ENCODE measurements at regions not wholly inside any gene's neighbourhood (a gene's known extent, or its start where the extent isn't known, plus 50 kb on each side); places are given as distances from the start of the nearest gene placed in this dataset.

DNA sequence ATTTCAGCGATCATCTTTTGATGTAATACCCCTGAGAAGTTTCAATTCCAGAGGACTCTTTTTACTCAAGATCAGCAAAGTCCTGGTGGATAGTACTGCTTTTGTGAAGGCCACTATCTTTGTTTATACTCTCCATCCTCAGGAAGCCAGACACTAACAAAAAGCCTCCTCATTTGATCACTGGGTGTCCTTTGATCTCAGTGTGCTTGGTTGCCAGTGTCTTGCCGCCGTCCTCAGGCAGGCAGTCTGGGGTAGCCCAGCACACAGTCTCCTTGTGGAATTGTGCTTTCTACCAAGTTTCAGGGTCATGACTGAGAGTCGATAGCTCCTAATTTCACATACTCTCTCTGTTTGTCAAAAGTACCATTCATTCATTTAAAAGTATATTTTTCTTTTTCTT is 762.2 kb downstream of the EFNB2 start:
- H3K36me3 Mint-ChIP-seq, result no peaks in the 10 kb centered on the region
- peaks cover 0 to under 1% of the 10 kb centered on the region in 2 donors for H3K9me3 Mint-ChIP-seq
- ATAC-seq (no peak), DNase-seq (ENCODE audit: low spot score in 2 of 2) (no peak)
- H3K27ac Mint-ChIP-seq, result no peak overlapping the region

DNA sequence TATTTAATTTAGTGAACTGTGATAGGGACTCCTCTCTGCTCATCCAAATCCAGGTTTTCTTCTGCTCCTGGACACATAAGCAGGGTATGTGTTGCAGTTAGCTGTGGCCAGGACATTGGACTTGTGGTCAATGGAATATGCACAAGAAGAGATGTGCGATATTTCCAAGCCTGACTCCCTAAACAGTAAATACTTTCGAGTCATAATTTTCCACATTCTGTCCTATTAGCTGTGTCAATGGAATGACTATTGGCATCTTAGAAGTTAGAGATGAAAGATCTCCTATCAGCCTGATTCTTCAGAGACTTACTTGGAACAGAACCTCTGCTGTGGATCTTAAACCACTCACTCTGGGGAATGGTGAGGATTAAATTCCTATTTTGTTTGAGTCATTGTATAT is 771.0 kb downstream of the EFNB2 start:
- no peak overlapping the region for H3K27ac Mint-ChIP-seq
- ATAC-seq (no peak), DNase-seq (ENCODE audit: low spot score in 2 of 2) (no peak)
- H3K36me3 Mint-ChIP-seq, result no peaks in the 10 kb centered on the region
- H3K9me3 Mint-ChIP-seq, result peaks cover 4 to 15% of the 10 kb centered on the region in 2 donors

DNA sequence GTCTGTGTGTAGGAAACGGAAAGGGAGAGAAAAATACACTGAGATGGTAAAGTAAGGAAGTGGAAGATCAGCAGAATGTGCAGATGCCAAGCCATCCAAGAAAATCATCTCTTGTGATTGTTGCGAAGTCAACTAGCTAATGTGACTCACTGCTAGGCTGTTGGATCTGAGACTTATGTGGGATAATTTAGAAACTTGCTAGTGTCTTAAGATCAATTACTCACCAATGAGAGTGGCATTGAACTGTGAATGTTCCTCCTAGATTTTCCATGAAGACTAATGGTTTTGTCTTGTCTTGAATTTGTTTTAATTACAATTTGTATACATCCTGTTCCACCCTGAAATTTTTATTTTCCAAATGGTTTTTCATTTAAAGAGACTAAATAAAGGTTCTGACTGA is 771.6 kb downstream of the EFNB2 start:
- peaks cover 4 to 15% of the 10 kb centered on the region in 2 donors for H3K9me3 Mint-ChIP-seq
- no peaks in the 10 kb centered on the region for H3K36me3 Mint-ChIP-seq
- no peak overlapping the region for H3K27ac Mint-ChIP-seq
- ATAC-seq (no peak), DNase-seq (ENCODE audit: low spot score in 2 of 2) (no peak)

DNA sequence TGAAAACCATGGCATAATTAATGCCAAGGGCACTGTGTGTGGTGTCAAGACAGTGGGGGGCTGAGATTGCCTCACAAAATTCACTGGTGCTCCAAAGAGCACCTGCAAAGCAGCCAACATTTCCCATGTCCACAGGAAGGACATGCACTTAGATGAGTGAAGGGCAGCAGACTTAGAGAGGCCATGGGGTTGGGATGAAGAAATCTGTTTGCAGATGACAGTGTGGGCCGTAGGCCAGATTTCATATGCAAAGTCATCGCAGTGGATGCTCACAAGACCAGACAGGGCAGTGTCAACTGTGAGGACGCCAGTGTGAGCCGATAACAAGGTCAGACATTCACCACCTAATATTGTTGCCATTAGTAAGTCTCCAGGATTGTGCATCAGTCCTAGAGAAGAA is 773.4 kb downstream of the EFNB2 start:
- peaks cover 4 to 7% of the 10 kb centered on the region in 2 donors for H3K9me3 Mint-ChIP-seq
- DNase-seq (ENCODE audit: low spot score in 2 of 2) (no peak), ATAC-seq (no peak)
- H3K27ac Mint-ChIP-seq, result no peak overlapping the region
- H3K36me3 Mint-ChIP-seq, result no peaks in the 10 kb centered on the region

DNA sequence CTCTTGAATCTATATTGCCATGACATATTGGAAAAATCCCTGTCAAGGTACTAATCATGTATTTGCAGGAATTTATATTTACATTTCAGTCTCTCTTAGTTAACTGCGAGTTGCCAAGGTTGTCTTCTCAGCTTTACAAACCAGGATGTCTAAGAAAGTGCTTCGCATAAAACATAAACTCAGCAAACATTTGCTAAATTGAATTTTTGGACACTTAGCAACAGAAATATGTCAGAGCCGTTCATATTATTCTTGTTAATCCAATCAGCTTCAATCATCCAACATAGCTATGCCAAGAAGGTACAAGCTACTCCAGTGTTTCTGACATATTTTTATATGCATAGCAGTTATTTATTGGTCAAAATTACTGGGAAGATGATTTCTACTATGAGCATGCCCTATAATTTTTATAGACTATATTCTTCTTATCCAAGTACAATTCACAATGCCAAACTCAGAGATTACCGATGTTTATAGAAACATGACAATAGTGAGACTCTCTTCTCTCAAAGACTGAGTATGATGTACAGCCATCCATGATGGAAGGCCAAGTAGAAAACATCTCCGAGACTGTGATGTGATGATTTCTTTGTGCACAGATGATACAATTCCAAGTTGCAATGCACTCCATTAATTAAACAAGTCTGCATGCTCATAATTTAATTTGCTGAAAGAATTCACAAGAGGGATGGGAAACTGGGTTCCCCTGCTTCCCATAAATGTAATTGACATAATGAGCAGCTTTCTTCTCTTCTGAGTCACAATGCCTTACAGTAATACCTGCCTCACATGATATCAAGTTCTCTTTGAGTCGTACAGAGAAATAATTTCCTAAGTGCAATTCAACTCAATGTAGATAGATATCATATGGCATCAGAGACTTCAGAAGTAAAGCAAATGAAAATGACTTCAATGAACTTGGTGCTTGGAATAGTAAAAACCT is 776.3 kb downstream of the EFNB2 start:
- peaks cover 0 to 7% of the 10 kb centered on the region in 2 donors for H3K9me3 Mint-ChIP-seq
- no peak overlapping the region for H3K27ac Mint-ChIP-seq
- DNase-seq (ENCODE audit: low spot score in 2 of 2) (no peak), ATAC-seq (no peak)
- H3K36me3 Mint-ChIP-seq, result no peaks in the 10 kb centered on the region

DNA sequence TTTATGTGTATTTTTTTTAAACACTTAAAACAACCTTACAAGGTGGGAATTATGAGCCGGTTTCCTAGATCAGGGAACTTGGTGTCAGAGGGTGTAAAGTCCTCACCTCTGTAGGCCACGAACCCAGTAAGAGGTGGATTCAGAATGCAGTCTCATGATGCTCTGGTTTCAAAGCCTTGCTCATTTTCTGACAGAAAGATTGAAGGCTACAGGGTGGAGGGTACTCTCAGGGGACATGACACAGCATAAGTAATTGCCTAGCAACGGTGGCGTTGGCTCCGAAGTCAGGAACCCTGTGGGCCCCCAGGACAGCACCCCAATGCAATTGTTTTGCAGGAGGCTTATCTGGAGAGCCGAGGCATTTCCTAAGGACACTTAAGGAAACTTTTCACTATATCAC is 794.7 kb downstream of the EFNB2 start:
- no peak for DNase-seq (ENCODE audit: low spot score in 2 of 2)
- ATAC-seq, result no peak
- Mint-ChIP-seq H3K9me3 (peaks cover 0 to 9% of the 10 kb centered on the region in 2 donors), H3K27ac (no peak overlapping the region), H3K36me3 (no peaks in the 10 kb centered on the region)

DNA sequence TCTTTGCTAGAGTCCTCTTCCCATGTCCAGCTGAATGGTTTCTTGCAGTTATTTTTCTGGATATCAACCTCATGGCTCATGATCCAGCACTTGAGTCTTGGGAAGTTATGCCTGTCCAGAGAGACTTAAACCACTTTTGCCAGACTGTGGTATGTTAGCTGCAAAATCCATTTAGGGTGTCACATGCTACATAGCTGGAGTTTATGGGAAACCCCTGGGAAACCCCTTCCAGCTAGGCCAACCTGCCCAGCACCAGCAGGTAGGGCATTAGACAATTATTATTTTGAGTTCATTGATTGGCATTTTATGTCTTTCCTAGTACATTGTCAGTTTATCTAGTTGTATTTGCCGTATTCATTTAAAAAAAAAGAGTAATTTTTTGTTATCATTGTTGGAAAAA is 797.8 kb downstream of the EFNB2 start:
- Mint-ChIP-seq H3K27ac (no peak overlapping the region), H3K36me3 (no peaks in the 10 kb centered on the region), H3K9me3 (peaks cover 2 to 5% of the 10 kb centered on the region in 2 donors)
- ATAC-seq (no peak), DNase-seq (ENCODE audit: low spot score in 2 of 2) (no peak)

DNA sequence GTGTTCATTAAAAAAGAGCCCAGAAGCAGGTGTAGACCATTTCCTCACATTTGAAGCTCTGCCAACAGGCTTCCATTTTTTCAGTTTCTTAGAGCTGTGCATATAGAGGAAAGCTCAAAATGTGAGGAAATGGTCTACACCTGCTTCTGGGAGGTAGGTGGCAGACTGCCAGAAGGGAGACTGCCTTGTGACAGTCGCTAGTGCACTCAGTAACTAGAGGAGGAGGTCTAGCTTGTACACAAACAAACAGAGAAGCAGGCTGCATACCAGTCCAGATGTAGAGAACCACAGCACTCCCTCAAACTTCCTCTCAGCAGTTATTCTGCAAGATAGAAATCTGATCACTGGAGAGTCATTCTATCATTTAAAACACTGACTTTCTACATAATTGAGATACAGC is 800.2 kb downstream of the EFNB2 start:
- Mint-ChIP-seq H3K36me3 (no peaks in the 10 kb centered on the region), H3K27ac (no peak overlapping the region), H3K9me3 (peaks cover 2 to 5% of the 10 kb centered on the region in 2 donors)
- DNase-seq (ENCODE audit: low spot score in 2 of 2), result no peak
- no peak for ATAC-seq

DNA sequence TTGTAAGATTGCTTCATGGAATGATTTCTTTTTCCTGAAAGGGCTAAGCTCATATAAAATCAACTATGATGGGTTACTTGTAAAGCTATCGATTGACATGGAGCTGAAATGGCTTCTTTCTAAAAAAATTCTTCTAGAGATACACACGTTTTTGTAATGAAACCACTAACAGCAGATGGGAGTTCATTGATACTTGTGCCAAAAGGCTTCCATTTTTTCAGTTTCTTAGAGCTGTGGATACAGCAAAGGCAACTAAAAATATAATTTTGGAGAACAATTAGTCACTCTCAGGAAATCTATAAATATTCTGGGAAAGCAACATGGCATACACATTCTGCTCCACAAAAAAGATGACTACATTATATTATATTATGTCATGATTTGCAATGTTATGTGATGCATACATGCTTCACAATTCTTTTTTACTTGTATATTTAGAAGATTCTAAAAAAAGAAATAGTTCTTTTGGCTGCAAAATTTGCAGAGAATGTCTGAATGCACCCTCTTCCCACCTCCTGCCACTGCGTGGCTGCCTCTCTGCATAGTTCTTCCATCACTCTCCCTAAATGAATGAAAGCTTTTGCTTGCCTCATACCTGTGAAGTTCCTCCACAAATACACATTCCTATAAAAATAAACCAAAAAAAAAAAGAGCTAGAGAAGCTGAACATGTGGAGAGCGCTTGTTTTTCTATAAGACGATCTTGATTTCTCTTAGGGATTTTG is 802.5 kb downstream of the EFNB2 start:
- Mint-ChIP-seq H3K9me3 (peaks cover 0 to 2% of the 10 kb centered on the region in 2 donors), H3K27ac (no peak overlapping the region), H3K36me3 (no peaks in the 10 kb centered on the region)
- DNase-seq (ENCODE audit: low spot score in 2 of 2), result no peak
- ATAC-seq, result no peak

DNA sequence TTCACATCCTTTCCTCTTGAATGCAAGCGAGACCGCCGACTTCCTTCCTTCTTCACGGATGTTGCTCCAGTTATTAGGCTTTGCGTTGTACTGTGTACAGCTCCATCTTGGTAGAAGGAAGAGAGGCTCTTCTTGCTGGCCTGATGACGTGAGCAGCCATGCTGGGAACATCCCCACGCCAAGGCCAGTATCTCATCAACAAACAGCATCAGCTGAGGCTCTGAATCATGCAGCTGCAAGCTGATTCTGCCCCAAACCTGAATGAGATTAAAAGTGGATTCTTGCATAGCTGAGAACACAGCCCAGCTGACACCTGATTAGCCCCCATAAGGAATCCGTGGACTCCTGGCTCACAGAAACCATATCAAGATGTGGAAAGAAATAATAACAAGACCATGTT is 809.6 kb downstream of the EFNB2 start:
- ATAC-seq (no peak), DNase-seq (ENCODE audit: low spot score in 2 of 2) (no peak)
- Mint-ChIP-seq H3K27ac (no peak overlapping the region), H3K9me3 (peaks cover 0 to 3% of the 10 kb centered on the region in 2 donors), H3K36me3 (no peaks in the 10 kb centered on the region)

DNA sequence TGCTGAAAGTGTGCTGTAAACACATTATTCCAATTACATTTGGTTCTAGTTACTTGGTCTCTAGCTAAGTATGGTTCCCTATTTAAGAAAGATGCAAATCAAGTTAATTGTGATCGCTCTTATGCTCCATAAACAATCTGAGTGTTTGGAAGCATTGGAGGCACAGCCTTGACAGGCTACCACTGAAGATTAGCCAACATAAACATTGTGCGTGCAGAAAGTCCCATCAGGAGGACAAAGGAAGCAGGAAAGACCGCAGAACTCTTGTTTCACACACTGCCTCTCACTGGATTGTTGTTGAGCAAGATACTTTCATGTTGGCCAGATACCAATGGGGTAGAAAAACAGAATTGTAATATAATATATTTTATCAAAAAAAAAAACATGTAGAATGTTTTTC is 814.4 kb downstream of the EFNB2 start:
- H3K27ac Mint-ChIP-seq, result no peak overlapping the region

DNA sequence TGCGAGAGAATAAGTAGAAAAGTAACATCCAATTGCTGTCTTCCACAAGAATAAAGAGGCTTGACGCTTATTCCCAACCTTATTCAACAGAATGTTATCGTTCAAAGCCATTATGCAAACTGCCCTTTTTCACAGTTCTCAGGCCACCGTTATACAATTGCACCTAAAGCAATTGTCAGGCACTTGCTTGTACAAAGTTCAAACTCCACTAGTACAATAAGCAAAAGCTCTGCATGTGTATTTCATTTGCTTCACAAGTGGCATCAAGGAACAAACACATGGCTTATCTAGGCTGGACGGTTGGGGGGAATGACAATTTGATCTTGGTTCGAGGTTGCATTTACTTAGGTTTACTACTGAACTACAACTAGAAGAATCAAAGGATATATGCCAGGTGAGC is 815.6 kb downstream of the EFNB2 start:
- Mint-ChIP-seq H3K36me3 (no peaks in the 10 kb centered on the region), H3K9me3 (no peaks in the 10 kb centered on the region), H3K27ac (no peak overlapping the region)
- ATAC-seq (no peak), DNase-seq (ENCODE audit: low spot score in 2 of 2) (no peak)

More for the DNA sequence above, 814.4 kb downstream of the EFNB2 start:
- ATAC-seq (no peak), DNase-seq (ENCODE audit: low spot score in 2 of 2) (no peak)
- no peaks in the 10 kb centered on the region for H3K9me3 Mint-ChIP-seq
- no peaks in the 10 kb centered on the region for H3K36me3 Mint-ChIP-seq

DNA sequence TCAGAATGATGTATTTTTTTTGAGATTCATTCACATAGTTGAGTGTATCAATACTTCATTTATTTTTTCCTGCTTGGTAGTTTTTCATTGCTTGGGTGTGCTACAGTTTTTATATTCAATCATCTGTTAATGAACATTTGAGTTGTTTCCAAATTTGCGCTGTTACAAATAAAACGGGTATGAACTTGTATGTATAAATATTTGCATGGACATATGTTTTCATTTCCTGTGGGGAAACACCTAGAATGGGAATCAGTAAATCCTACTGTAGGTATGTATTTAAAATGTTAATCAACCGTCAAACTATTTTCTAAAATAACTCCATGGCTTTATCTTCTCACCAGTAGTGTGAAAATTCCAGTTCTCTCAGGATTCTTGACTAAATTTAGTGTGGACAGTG is 826.3 kb downstream of the EFNB2 start:
- Mint-ChIP-seq H3K9me3 (peaks cover 0 to 3% of the 10 kb centered on the region in 2 donors), H3K36me3 (no peaks in the 10 kb centered on the region), H3K27ac (no peak overlapping the region)
- DNase-seq (ENCODE audit: low spot score in 2 of 2), result no peak
- no peak for ATAC-seq

DNA sequence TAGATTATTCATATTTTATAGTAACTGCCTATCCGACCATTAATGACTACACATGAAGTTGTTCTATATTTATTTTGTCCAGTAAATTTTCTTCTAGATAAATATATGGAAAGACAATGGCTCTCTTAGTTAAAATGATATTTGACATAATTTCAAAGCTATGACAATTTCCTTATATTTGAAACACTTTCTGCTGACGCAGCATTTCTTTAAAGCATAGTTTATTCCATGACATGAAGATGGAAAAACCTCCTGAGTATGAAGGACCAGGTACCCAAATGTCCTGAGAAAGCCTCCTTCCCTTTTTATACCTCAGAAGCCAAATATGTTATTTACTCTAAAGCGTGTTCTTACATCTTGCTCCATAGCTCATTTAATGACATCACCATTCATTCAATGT is 831.6 kb downstream of the EFNB2 start:
- H3K27ac Mint-ChIP-seq, result no peak overlapping the region
- peaks cover 0 to 9% of the 10 kb centered on the region in 2 donors for H3K36me3 Mint-ChIP-seq
- DNase-seq (ENCODE audit: low spot score in 2 of 2) (no peak), ATAC-seq (no peak)
- peaks cover 9 to 12% of the 10 kb centered on the region in 2 donors for H3K9me3 Mint-ChIP-seq

DNA sequence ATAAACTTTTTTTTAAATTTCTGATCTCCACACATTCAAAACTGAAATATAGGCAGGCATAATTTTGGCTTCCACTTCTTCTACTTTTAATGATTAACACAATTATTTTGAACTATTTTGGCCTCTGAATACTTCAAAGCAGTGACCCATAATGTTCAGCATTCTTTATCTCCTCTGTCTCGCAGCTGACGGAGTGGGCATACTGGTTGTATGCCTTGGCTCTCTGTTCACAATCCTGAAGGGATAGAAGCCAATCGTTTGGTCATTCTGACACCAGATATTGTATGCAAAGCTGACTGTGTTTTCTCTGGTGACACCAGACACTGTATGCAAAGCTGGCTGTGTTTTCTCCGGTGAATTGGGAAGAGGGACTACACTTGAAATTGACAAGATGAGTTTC is 833.0 kb downstream of the EFNB2 start:
- no peak for ATAC-seq
- peaks cover 0 to 9% of the 10 kb centered on the region in 2 donors for H3K36me3 Mint-ChIP-seq
- peaks cover 11 to 12% of the 10 kb centered on the region in 2 donors for H3K9me3 Mint-ChIP-seq
- no peak overlapping the region for H3K27ac Mint-ChIP-seq
- DNase-seq (ENCODE audit: low spot score in 2 of 2), result no peak

DNA sequence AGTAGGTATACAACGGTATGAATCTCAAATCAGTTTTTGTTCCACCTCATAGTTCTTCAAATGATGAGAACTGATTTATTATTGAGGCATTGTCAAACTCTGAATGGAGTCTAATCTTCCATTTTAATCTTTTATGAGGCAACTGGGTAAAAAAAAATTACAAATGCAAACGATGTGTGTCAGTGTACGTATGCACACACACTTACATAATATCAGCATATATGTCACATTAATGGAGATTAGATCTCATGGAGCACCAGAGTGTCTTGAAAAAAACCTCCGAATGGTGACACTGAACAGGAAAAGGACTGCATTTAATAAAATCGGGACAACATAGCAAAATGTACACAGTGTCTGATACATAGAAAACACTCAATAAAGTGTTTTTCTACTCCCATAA is 842.7 kb downstream of the EFNB2 start:
- Mint-ChIP-seq H3K9me3 (peaks cover 5 to 10% of the 10 kb centered on the region in 2 donors), H3K36me3 (no peaks in the 10 kb centered on the region), H3K27ac (no peak overlapping the region)
- DNase-seq (ENCODE audit: low spot score in 2 of 2) (no peak), ATAC-seq (no peak)

DNA sequence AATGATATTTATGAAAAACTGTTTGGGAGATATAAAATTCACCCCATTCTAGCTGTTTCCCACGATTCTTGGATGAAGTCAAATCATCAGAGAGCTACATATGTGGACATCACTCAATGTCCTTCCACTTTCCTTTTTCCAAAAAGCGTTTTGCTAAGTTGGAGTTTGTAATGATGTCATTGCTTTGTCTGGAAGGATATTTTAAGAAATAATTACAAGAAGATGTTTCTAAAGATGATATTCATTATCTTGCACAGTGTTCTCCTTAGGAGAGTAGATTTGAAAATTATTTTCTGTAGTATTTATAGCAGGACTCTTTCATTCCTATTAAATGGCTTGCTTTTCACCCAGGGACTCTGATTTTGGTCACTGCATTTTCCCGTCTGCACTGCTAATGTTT is 851.2 kb downstream of the EFNB2 start:
- Mint-ChIP-seq H3K27ac (no peak overlapping the region), H3K36me3 (no peaks in the 10 kb centered on the region), H3K9me3 (no peaks in the 10 kb centered on the region)
- DNase-seq (ENCODE audit: low spot score in 2 of 2) (no peak), ATAC-seq (no peak)

DNA sequence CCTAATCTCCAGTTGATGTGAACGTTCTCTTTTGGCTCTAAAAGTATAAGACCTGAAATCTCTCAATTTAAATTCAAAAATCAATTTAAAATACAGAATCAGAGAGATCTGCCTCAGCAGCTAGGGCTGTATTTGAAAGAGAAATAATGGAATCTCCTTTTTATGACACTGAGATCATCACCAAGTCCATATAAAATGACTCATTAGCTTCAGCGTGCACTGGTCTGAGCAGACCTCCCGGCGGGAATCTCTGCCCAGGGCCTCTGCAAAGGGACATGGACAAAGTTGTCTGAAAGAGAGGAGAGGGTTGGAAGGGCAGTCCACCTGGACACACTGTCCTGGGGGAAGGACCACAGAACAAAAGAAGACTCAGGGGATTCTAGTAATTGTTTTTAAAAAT is 855.6 kb downstream of the EFNB2 start:
- DNase-seq (ENCODE audit: low spot score in 2 of 2) (no peak), ATAC-seq (no peak)
- Mint-ChIP-seq H3K9me3 (no peaks in the 10 kb centered on the region), H3K36me3 (no peaks in the 10 kb centered on the region), H3K27ac (no peak overlapping the region)

Data from activated naive CD4-positive, alpha-beta T cell treated with anti-CD3 and anti-CD28 coated beads, Interleukin-2, amount 50 U/mL, for 72 hours (primary cell).